ENCODE measurements at regions not wholly inside any gene's neighbourhood (a gene's known extent, or its start where the extent isn't known, plus 50 kb on each side); places are given as distances from the start of the nearest gene placed in this dataset.
A peak's percentile ranks its signal among the peaks of the same experiment; 100 is the strongest.
"Not testable (repeated sequence)": the region's sequence is repeated elsewhere in the genome, so short reads cannot be mapped to it uniquely, and the experiment has no call there.

DNA sequence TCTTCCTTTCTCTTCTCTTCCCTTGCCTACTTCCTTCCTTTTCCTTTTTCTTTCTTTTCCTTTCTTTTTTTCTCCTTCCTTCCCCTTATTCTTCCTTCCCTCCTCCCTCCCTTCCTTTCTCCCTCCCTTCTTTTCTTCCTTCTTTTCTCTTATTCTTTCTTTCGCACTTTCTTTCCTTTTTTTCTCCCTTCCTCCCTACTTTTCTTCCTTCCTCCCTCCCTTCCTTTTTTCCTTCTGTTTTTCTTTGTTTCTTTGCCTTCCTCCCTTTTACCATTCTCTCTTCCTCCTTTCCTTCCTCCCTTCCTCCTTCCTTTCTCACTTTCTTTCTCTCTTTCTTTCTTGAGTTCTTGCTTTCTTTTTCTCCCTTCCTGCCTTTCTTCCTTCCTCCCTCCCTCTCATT is 416.5 kb downstream of the ANKRD30B start:
- not testable (repeated sequence) for DNase-seq (ENCODE audit: low read depth)

DNA sequence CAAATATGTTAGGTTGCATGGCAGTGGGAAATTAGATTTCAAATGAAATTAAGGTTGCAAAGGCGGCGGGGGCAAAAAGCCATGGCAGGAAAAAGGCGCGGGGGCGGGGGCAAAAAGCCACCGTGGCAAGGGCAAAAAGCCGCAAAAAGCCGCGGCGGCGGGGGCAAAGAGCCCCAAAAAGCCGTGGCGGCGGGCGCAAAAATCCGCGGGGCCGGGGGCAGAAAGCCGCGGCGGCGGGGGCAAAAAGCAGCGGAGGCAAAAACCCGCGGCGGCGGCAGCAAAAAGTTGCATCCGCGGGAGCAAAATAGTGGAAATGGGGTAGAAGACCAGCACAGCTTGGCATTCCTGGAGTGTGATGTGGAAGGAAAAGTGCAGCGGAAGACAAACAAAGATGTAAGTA is 417.1 kb downstream of the ANKRD30B start:
- peak; percentile 1 for DNase-seq (ENCODE audit: low read depth)

DNA sequence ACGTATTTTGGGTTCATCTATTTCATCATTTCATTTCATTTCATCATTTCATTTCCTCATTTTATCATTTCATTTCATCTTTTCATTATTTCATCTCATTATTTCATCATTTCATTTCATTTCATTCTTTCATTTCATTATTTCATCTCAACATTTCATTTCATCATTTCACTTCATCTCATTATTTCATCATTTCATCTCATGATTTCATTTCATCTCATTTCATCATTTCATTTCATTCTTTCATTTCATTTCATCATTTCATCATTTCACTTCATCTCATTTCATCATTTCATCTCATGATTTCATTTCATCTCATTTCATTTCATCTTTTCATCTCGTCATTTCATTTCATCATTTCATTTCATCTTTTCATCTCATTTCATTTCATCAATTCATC is 445.1 kb downstream of the ANKRD30B start:
- DNase-seq (ENCODE audit: low read depth), result not testable (repeated sequence)

DNA sequence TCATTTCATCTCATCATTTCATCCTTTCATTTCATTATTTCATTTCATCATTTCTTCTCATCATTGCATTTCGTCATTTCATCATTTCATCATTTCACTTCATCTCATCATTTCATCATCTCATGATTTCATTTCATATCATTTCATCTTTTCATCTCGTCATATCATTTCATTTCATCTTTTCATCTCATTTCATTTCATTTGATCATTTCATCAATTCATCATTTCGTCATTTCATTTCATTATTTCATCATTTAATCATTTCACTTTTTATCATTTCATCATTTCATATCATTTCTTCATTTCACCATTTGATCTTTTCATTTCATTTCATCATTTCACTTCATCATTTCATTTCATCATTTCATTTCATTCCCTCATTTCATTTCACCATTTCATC is 445.8 kb downstream of the ANKRD30B start:
- DNase-seq (ENCODE audit: low read depth), result not testable (repeated sequence)

DNA sequence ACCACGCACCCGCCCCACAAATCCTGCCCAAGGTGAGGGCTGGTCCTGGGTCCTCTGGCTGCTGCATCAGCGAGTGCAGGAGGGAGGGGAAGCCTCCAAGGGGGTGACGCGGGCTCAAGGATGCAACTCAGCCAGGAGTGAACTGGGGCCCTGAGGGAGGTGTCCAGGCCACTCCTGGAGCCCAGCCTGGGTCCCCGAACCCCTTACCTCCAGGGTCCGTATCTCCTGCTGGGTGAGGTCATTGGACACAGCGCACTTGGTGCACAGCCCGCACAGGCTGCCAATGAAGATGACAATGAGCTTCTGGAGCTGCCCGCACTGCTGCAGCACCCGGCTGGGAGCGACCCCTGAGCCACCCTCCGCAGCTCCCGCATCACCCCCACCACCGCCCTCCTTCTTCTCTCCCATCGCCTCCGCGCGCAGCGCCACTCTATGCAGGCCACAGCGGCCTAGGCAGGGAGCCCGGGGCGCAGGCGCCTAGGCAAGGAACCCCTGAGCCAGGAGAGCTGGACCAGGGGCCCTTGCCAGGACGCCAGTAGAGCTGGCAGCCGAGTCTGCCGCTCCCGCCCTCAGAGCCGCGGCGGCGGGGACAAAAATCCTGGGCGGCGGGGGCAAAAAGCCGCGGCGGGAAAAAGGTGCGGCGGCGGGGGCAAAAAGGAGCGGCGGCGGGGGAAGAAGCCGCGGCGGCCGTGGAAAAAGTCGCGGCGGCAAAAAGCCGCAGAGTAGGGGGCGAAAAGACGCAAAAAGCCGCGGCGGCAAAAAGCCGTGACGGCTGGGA is 449.6 kb downstream of the ANKRD30B start:
- not testable (repeated sequence) for DNase-seq (ENCODE audit: low read depth)

DNA sequence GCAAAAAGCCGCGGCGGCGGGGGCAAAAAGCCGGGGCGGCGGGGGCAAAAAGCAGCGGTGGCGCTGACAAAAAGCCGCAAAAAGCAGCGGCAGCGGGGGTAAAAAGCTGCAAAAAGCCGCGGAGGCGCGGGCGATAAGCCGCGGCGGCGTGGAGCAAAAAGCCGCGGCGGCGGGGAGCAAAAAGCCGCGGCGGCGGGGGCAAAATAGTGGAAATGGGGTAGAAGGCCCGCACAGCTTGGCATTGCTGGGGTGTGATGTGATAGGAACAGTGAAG is 450.1 kb downstream of the ANKRD30B start:
- DNase-seq (ENCODE audit: low read depth), result no peak

All from RPMI7951 (cell line).